Amniotic stem cell (primary cell): ENCODE measurements at regions not wholly inside any gene's neighbourhood (a gene's known extent, or its start where the extent isn't known, plus 50 kb on each side); places are given as distances from the start of the nearest gene placed in this dataset.

Source experiments
- DNase-seq: peaks from one replicate; lab custom pipeline; 2025; lab: John Stamatoyannopoulos, UW

- no peak for DNase-seq
Measured at GRCh38 chr13:109883181-109884180, 97.1 kb upstream of the IRS2 start.

DNA sequence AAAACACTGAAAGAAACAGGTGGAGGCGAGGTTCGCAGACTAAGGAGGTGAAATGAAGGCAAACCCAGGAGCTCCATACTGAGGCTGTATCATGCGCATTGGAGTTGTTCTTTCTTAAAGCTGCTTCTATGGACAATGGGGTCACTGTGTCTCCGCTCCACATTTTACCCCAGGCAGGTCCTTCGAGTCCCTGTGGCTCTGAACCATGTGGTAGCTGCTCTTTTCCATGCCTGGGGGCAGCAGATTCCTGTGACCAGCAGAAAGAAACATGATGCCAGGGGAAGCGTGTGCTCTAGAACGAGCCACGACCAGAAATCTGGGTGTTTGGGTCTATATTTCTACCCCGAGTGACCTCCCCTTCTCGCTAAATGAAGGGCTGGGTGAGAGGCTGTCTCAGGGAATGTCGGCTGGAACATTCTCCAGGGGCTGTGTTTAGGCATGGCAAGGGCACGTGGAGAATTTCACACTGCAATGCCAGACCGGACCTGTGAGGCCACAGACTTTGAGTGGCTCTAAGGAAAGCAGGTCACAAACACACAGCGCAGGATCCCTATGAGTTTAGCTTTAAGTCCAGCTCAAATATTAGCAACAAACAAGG, 95.7 kb upstream of the IRS2 start:
- no peak for DNase-seq

DNA sequence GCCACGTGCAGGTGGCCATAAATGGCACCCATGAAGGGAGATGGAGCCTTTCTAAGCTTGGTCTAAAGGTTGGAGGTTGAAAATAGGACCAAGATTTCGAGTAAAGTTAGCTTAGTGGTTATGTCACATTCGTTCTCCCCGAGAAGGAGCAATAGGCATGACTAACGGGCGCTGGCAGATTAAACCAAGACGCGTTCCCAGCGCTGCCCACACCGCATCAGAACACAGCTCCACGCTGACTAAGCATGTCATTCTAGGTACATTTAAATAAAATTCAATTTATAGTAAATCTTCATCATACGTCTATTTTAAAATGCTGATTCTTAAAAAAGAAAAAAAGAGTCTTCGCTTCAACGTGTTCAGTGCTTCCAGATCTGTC, 95.0 kb upstream of the IRS2 start:
- DNase-seq, result no peak

DNA sequence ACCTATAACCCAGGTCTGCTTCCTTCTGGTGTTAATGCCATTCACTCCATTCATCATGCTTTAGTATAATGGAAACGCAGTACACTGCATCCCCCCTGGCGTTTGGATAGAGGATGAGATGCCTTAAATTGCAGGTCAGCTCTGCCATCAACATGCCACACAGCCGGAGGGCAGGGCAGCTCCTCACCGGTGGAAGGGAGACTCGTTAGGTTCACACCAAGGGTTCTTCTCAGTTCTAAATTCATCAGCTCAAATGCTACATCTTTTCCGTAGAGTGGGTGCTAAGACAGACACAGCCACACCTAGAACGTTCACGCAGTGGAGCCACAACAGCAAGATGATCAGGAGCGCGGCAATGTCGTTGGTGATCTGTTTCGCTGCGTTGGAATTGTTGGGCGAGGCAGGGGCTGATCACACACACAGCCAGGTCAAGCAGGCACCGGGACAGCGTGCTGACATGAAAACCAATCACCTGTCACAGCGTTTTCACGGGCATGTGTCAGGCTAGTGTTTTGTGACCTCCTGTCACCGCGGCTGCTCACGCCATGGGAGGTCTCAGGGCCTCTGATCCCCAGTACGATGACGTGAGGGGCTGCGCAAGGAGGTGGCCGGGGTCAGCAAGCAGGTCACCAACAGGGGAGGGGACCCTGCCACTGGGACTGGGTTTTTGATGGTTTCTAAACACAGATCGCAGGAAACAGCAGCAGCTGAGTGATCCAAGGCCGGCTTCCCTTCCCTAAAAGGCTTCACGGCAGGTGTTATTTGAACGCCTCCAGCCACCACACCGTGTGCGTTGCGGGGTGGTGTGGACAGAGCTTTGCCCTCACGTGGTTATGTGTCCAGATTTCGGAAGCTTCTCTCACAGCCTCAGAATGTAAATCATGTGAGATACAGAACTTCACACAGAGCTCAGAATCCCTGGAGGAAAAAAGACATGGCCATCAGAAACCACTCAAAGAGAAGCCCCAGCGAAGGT, 94.3 kb upstream of the IRS2 start:
- no peak for DNase-seq

DNA sequence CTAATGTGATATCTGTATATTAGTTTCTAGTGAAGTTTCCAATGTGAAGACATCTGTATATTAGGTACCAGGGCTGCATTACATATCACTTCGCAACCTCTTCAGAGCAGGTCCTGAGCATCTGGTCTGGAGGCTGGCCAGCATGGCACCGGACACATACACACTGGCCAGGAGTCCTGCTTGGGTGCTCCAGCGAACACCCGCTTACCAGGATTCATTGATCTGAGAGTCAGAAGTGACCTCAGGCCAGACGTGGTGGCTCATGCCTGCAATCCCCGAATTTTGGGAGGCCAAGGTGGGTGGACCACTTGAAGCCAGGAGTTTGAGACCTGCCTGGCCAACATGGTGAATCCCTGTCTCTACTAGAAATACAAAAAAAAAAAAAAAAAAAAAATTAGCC, 93.0 kb upstream of the IRS2 start:
- no peak for DNase-seq

DNA sequence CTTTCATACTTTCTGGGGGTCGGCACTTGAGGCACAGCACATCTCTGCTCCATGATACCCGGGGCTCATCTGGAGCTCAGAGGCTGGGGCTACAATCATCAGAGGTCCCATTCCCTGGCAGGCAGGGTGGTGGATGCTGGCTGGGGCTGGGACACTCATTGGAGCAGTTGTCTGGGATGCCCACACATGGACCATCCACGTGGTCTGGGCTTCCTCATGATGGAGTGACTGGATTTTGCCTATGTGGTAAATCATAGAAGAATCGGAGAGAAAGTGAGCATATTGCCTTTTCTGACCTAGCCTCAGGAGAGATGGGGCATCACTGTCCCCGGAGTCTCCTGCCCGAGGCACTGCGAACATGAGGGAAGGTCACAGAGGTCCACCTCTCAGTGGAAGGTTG, 91.4 kb upstream of the IRS2 start:
- no peak for DNase-seq

DNA sequence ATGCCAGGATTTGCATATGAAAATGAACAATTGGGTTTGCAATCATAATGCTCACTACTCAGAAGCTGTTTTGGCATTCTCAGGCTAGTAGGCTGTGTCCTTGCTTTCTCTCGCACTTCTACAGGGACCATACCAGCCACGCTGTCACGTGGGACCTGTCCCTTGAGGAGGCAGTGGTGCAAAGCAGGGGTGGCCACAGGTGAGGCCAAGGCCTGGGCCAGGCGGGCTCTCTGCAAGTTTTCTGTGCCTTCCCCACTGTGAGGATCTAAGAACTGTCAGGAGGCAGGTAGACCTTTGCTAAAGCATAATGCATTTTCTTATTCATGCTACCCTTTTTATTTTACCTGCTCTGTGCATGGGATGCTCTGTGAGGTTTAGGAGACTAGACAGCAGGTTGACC, 89.4 kb upstream of the IRS2 start:
- no peak for DNase-seq

GRCh38 chr13:109874484-109875454, 88.4 kb upstream of the IRS2 start:
- no peak for DNase-seq

DNA sequence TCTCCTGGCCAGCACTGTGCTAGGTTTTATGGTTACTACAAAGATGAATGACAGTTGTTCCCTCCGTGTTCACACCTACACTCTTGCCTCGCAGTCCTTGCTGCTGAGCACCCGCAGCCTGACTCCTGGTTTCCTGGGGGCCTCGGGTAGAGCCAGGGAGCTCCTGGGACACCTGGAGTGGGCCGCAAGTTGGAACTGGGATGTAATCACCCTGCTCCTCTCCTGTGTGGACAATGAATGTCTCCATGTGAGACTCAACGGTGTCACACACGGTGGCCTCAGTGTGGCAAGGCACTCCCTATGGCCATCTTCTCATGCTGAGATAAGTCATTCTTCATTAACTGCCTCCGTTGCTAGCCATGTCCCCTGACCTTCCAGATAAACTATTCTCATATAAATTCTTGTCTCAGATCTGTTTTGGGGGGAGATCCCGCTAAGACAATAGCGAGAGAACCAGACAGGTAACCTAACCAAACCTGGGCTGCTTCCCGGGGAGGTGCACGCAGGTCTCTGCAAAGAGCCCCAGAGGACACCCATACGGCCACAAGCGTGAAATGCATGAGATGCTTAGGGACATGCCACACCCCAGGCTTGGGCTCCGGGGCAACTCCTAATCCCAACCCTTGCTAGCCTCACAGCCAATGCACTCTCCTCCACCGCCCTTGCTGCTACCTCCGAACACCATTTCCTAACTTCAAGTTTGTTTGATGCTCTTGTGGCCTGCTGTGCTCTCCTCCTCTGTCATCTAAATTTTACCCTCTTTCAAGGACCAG, 87.2 kb upstream of the IRS2 start:
- no peak for DNase-seq

GRCh38 chr13:109872864-109873263, 86.5 kb upstream of the IRS2 start:
- no peak for DNase-seq

DNA sequence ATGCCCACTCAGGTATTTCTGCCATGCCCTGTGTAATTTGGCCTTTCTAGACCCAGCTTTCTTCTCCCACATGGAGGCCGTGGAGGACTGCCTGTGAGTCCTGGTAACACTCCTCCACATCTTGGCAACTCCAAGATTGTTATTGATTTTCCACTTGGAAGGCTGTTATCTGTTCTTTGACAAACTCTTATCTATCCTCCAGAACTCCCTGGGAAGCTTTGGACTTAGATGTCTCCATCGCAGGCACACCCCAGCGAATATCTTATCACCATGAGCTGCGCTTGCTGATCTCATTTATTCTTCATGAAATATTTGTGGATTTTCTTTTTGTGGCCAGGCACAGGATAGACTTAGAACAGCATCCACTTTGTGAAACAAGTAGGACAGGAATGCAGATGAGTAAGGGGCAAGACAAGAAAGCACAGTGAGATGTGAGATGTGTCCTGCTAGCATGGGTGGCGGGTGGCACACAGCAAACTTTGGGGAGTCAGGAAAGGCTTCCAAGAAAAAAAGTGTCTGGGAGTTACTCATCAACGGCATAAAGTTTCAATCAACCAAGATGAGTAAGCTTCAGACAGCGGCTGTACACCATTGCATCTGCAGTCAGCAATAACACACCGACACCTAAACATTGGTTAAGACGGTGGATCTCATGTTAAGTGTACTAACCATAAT, 84.5 kb upstream of the IRS2 start:
- no peak for DNase-seq

DNA sequence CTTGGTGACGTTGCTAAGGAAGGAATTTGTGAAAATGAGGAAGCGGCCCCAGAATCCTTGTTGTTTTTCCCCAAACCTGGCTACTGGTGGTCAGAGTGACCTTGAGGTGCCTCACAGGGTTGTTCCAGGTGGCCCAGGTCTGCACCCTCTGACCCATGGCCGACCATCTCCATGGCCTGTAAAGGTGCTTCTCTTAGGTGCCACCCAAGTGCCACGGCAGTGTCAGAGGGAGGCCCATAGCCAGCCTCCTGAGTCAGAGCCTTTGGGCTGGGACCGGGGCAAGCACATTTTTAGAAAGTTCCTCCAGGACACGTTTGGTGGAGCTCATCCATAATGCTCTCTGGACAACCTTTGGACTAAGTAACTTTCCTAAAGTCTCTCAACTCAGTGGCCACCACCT, 83.9 kb upstream of the IRS2 start:
- no peak for DNase-seq

GRCh38 chr13:109869312-109870237, 83.2 kb upstream of the IRS2 start:
- no peak for DNase-seq

DNA sequence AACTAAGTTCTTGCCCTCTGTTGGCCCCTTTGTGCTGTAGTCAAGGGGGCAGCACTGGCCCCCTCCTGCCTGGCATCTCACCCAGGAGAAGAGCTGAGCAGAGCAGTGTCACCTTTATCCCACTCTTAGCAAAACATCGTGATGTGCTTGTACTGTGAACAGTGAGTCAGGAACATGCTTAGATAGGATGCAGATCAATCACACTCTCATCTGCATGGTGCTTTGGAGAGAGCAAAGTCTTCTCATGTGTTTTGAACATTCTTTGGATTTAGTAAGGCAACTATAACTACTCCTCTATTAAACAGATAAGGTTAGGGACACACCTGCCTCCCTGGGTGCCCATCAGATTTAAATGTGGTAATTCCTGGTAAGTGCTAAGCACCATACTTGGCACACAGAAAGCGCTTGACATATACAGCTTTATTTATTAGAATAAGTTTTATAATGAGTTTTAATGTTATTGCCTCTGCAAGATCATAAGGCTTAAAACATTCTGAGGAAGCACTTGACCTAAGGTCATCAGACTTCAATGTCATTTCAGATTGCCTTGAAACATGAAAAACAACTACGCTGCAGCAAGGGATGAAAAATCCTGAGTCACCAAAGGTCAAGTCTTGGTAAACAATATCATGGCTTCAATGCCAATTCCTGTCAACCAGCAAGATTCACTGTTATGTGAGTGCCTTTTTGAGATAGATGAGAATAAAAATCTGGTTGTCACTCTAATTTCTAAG, 82.4 kb upstream of the IRS2 start:
- DNase-seq, result no peak

GRCh38 chr13:109867766-109868165, 81.4 kb upstream of the IRS2 start:
- no peak for DNase-seq

DNA sequence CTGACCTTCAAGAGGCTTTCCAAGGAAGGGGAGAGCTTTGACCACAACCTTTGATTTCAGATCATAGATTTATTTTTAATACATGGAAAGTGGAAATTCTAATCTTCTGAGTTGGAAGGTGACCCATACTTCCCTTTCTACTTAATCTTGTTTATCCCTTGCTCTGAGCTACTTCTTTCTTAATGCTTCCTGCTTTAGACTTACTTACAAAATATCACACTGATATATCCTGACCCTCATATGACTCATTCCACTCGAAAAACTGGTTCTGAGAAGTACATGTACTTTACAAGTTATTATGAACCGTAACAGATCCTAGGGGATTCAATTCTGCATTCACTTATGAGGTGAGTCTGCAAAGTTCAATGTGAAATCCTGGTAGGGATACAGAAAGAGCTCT, 76.2 kb upstream of the IRS2 start:
- DNase-seq, result no peak

DNA sequence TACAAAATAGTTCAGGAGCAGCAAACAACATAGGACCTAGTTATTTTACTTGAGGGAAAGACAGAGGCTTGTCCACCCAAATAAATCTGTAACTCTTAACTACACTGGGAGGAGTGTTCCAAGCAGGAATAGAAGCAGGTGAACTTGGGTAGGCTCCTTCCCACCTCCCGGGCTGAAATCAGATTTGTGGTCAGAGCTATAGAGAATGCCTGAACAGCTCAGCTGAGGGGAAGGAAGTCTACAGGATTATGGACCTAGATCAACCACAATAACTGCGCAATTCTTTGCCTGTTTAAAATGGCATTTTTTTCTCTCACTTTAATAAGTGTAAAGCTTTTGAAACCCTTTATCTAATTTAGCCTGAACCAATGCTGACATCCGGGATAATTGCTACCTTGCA, 73.5 kb upstream of the IRS2 start:
- DNase-seq, result no peak

DNA sequence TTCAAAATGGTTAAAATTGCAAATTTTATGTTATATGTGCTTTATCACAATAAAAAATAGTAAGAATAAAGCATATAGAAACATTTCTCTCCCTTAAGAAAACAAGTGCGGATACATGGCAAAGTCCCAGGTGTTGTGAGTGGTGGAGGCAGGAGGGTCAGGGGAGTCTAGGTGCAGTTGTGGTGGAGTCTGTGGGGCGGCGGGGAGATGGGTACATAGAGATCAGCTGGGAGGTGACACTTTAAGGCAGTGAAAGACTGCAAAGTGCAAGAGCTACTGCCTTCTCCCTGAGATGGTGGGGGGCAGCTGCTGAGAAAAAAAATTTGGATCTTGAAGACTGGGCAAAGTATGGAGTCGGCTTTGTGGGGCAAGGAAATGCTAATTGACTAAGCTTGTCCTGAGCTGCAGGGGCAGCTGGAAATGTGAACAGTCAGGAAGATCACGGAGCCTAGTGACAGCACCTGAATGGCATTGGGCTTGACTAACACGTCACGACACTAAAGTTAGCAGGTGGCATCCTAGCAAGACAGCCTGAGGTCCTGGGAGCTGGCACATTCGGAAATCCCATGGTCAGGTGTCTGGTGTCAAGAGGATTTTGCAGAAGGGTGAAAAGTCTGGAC, 72.9 kb upstream of the IRS2 start:
- DNase-seq, result no peak
